ENCODE measurements at regions not wholly inside any gene's neighbourhood (a gene's known extent, or its start where the extent isn't known, plus 50 kb on each side); places are given as distances from the start of the nearest gene placed in this dataset.

- TF ChIP-seq CTCF (IDR thresholded peaks at IDR 0.05) = no peak
- no peak for TF ChIP-seq POLR2AphosphoS5 (IDR thresholded peaks at IDR 0.05)
- TF ChIP-seq EP300 (IDR thresholded peaks at IDR 0.05) = no peak
- TF ChIP-seq POLR2A (IDR thresholded peaks at IDR 0.05) = no peak
These were observed 1296.5 kb upstream of the SPRY2 start for GRCh38 chr13:81637457-81637856.

All from upper lobe of left lung (tissue), 4 donors.